AG10803 (cell line): ENCODE measurements at regions not wholly inside any gene's neighbourhood (a gene's known extent, or its start where the extent isn't known, plus 50 kb on each side); places are given as distances from the start of the nearest gene placed in this dataset.

Experiments used
- DNase-seq: peaks from one replicate; pipeline ENCODE4 v3.0.0; 2010; ENCODE audit warnings: low read depth
- H3K4me3 ChIP-seq: 2 replicates; pipeline ENCODE4 v1.5.1; 2011; ENCODE audit warnings: mild to moderate bottlenecking, low read length, control low read depth
- TF ChIP-seq, protein P1 (sequence below): conservative IDR thresholded peaks from 2 replicates; pipeline ENCODE4 v1.5.1; 2011; ENCODE audit warnings: mild to moderate bottlenecking, low read length, control low read depth, inconsistent platforms

DNA sequence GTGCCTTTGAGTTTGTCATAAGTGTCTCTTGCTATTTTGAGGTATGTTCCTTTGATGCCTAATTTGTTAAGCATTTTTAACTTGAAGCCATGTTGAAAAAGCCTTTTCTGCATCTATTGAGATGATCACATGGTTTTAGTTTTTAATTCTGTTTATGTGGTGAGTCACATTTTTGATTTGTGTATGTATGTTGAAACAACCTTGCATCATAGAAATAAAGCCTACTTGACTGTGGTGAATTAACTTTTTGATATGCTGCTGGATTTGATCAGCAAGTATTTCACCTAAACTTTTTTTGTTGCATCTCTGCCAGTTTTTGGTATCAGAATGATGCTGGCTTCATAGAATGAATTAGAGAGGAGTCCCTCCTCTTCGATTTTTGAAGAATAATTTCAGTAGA is 469.7 kb downstream of the CDH2 start:
- TF ChIP-seq, protein P1, sequence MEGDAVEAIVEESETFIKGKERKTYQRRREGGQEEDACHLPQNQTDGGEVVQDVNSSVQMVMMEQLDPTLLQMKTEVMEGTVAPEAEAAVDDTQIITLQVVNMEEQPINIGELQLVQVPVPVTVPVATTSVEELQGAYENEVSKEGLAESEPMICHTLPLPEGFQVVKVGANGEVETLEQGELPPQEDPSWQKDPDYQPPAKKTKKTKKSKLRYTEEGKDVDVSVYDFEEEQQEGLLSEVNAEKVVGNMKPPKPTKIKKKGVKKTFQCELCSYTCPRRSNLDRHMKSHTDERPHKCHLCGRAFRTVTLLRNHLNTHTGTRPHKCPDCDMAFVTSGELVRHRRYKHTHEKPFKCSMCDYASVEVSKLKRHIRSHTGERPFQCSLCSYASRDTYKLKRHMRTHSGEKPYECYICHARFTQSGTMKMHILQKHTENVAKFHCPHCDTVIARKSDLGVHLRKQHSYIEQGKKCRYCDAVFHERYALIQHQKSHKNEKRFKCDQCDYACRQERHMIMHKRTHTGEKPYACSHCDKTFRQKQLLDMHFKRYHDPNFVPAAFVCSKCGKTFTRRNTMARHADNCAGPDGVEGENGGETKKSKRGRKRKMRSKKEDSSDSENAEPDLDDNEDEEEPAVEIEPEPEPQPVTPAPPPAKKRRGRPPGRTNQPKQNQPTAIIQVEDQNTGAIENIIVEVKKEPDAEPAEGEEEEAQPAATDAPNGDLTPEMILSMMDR = no peak
- no peak for DNase-seq
- no peak overlapping the region for H3K4me3 ChIP-seq

DNA sequence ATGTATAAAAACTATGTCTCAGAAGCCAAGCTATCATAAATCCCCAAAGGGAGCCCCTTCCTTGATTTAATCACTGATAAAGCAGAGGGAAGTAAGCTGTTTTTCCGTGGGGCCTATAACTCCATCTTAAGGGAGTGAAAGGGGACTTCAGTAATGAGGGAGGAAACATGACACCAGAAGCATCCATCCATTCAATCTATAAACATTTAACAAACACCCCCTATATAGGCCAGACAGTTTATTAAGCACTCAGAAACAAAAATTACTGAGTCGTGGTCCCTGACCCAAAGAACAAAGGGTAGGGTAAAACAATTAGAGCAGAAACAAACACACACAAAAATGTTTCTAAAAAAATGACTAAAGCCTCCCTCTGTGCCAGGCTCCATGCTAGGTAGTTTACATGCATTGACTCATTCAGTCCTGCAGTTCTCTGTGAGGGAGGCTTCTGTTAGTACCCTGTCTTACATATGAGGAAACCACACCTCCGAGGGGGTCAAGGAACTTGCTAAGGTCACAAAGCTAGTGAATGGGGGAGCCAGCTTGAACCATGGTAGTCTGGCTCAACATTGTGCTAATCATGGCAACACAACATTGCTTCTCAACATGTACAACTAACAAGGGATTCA is 472.1 kb downstream of the CDH2 start:
- no peak overlapping the region for H3K4me3 ChIP-seq
- TF ChIP-seq, protein P1 = no peak
- DNase-seq = no peak

DNA sequence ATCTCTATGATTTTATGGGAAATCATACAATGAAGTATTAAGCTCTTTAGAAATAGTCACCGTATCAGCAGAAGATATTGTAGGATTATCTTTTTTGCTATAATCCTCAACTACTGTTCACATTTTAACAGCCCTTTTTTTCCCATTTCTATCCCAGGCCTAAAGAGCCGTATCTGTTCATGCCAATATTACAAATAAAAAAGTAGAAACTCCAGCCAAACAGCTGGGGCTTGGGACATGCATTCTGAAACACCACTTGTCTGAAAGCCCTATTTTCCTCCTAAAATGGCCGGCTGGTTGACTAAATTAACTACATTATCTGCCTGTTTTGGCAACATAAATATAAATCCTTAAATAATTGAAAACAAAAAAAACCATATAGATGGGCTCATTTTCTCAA is 477.8 kb downstream of the CDH2 start:
- no peak overlapping the region for H3K4me3 ChIP-seq
- TF ChIP-seq, protein P1 = no peak
- no peak for DNase-seq

DNA sequence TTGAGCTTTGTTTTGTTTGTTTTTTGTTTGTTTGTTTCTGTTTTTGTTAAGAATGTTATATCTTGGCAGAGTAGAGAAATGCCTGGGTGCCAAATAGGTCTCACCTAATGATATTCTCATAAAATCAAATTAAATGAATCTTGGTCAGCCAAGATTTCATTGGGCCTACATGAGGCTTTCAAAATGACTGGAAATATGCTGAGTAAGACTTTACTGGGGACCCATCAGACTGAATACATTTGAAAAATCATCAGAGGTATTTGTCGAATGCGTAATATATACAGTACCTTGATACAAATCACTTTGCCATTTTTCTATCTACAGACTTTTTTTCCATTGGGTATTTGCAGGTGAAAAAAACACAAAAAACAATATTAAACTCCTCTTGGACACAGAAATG is 480.8 kb downstream of the CDH2 start:
- no peak overlapping the region for H3K4me3 ChIP-seq
- TF ChIP-seq, protein P1 = no peak
- no peak for DNase-seq

DNA sequence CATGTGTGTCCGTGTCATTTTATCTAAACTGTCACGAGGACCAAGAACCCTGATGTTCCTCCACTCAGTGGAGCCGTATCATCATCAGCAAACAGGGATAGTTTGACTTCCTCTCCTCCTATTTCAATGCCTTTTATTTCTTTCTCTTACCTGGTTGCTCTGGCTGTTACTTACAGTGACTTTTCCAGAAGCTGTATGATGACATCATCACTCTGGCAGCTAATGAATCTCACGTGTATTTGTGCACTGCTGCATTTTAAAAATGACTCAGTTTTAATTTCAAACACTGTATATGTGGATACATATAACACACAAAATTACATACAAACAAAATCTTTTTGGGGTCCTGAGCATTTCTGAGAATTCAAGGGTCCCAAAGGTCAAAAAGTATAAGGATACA is 481.4 kb downstream of the CDH2 start:
- no peak for DNase-seq
- TF ChIP-seq, protein P1 = no peak

DNA sequence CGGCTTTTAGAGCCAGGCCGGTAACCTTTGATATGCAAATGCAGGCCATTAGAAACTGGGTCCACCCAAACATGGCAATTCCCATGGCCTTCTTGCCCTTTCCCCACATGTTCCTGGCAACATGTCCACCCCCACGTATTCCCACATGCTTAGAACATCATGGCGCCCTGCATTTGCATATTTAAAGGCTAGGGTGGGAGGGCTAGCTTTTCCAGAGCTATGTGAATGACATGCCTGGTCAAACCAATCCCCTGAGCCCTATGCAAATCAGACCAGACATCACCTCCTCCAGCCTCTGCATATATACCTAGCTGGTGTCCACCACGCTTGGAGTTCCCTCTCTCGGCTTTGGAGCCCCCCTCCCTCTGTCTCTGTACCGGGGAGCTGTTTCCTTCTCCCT is 481.9 kb downstream of the CDH2 start:
- no peak overlapping the region for H3K4me3 ChIP-seq
- TF ChIP-seq, protein P1 = no peak
- DNase-seq = no peak

More for the DNA sequence above, 481.4 kb downstream of the CDH2 start:
- no peak overlapping the region for H3K4me3 ChIP-seq

DNA sequence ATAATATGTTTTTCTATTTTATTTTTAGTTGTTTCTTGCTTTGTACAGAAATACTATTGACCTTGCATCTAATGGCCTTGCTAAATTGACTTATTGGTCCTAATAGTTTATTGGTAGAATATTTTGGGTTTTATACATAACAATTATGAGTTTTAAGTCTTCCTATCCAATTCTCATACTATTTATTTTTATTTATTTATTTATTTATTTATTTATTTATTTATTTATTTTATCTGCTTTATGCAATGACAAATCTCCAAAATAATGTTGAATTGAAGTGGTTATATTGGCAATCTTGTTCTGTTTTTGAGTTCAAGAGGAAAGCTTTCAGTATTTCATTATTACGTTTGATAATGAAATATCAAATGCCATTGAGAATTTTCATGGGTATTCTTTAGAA is 488.3 kb downstream of the CDH2 start:
- no peak overlapping the region for H3K4me3 ChIP-seq
- TF ChIP-seq, protein P1 = no peak
- DNase-seq = no peak
